RCC 7860 (cell line): ENCODE measurements at regions not wholly inside any gene's neighbourhood (a gene's known extent, or its start where the extent isn't known, plus 50 kb on each side); places are given as distances from the start of the nearest gene placed in this dataset.

Experiments
- DNase-seq: peaks from one replicate; pipeline ENCODE4 v3.0.0-alpha.2; 2015; ENCODE audit warnings: low spot score
- FAIRE-seq: peaks from 2 replicates; lab custom pipeline; 2012; peaks lifted over from hg19 to GRCh38; lab: Jason Lieb, UNC

DNA sequence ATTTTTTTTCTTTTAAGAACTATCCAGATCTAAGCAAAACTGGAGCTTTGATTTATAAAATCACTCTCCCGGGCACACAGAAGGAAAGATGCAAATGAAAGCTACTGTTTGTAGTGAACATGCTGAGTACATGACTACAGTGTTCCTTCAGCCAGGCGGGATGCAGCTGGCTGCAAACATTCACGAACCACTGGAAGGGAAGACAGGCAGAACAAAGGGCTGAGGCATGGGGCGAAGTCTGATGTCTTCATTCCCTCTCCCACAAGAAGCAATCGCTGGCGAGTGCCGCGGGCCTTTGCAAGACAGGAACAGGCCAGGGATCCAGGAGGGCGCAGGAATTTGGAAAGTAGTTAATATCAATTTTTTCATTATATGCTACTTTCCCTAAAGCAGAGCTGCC is 257.9 kb upstream of the AJAP1 start:
- DNase-seq, result no peak
- FAIRE-seq, result no peak

DNA sequence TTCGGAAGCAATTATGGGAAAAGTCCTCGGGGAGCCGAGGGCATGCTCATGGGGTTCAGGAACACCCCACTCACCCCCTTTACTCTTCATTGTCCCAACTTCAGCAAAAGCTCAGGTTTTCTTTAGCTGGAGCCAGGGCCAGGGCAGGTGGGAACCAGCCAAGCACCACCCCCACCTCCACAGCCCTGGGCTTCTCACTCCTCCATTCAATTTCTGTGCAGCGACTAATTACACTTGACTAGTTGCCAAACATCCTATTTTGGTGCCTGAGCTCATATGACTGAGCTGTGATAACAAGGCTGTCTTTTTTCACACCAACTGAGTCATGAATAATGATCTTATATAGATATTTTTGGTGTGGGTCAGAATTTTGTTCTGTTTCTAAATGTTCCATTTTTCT is 257.2 kb upstream of the AJAP1 start:
- FAIRE-seq (no peak), DNase-seq (no peak)

DNA sequence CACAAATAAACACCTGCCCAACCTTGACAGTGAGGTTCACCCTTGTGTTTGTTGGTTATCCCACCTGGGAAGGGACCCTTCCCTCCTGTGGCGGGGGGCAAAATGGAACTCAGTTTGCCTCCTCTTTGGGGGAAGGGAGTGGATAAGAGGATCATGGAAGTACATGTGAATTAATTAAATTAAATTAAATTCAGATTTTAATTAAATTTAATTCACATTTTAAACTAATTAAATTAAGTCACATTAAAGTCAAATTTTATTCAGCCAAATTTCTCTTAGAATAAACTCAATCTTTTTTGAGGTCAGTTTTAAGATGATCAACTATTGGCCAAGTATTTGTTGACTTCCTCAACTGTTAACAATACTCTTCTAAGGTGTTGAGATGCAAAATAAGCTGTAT is 252.4 kb upstream of the AJAP1 start:
- DNase-seq (no peak), FAIRE-seq (no peak)

- DNase-seq (no peak), FAIRE-seq (no peak)
Observed at GRCh38 chr1:4404854-4405590, 249.4 kb upstream of the AJAP1 start.

DNA sequence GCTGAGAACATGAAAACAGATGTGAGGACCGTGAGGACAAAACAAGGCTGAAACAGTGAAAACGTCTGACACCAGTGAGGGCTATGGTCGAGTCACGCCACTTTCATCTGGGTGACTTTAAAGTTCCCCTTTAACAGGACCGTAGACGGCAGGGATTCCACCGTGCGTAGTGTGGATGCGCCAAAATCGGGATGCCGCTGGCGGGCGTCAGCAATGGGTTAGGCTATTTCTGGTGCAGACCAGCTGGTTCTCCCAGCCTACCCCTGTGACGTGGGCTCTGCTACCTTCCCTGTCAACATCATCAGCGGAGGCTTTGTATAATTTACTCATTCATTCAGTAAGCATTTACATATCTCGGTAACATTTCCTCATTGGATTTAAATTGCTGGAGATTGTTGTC is 246.6 kb upstream of the AJAP1 start:
- FAIRE-seq, result no peak

DNA sequence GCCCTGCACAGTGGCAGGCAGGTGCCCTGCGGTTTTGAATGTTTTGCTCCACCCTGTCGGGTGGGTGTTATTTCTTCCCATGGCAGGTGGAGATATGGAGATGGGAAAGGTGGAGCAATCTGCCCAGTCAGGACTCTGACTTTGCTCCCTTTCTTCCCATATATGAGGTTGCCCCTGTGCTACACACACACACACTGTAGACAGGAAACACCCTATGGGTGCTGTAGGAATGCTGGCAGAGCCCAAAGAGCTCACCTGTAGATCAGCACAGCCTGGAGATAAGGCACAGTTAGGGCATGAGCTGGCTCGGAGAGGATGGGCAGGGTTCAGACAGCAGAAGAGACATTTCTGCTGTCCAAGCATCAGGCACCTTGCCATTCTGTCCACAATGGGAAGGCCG is 246.0 kb upstream of the AJAP1 start:
- no peak for FAIRE-seq
- DNase-seq, result no peak

More for the DNA sequence above, 246.6 kb upstream of the AJAP1 start:
- DNase-seq, result no peak

GRCh38 chr1:4411862-4412261 is 242.5 kb upstream of the AJAP1 start:
- DNase-seq (no peak), FAIRE-seq (no peak)

DNA sequence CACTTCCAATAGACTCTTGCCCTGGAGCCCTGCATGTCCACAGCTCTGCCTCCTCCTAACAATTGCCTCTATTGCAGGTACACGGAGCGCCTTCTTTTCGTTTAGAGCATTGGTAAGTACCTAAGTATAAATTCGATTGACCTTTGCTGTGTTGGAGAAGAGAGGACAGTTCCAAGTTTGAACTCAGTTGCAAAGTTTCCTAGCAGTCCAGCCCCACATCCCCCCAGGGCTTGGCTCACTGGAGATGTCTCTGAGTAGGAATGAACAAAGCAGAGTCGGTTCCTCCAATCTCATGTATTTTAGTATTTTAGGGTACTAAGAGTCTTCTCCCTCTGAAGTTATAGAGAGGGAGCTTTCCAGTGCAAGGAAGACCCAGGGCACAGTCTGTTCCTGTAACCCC is 238.9 kb upstream of the AJAP1 start:
- no peak for FAIRE-seq
- DNase-seq, result no peak

DNA sequence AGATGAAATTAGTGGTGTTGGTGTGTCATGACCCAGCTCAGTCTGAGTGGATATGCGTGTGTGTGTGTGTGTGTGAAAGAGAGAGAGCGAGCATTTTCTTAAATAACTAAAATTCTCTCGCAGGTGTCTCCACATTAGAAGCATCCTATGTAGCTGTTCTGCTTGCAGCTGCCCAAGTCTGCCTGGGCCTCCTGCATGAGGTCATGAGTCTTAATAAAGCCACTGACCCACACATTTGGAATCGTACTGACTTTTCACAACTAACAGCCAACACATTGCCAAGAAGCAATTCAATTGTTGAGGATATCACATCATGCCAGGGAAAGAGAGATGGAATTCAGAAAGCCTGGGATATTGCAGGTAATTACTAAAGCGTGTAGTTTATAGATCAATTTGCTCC is 238.2 kb upstream of the AJAP1 start:
- FAIRE-seq (no peak), DNase-seq (no peak)

DNA sequence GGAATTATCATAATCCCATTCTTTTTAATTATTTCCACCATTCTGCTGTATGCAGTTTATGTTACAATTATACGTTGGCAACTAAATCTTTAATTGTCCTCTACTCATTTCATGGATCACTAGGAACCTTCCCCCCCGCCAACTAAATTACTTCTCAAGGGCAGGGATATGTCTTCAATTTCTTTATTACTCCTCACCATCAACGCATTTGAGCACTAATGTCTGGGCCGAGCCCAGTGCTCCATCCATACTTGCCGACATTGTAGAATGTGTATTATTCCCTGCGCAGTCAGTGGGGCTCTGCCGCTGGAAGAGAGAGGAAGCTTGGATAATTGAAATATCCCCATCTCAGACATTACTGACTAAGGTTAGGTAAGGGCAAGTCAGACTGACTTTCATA is 236.4 kb upstream of the AJAP1 start:
- DNase-seq (no peak), FAIRE-seq (no peak)

GRCh38 chr1:4421986-4422385 is 232.4 kb upstream of the AJAP1 start:
- DNase-seq (no peak), FAIRE-seq (no peak)

GRCh38 chr1:4422504-4423289 is 231.7 kb upstream of the AJAP1 start:
- no peak for DNase-seq
- FAIRE-seq, result no peak

DNA sequence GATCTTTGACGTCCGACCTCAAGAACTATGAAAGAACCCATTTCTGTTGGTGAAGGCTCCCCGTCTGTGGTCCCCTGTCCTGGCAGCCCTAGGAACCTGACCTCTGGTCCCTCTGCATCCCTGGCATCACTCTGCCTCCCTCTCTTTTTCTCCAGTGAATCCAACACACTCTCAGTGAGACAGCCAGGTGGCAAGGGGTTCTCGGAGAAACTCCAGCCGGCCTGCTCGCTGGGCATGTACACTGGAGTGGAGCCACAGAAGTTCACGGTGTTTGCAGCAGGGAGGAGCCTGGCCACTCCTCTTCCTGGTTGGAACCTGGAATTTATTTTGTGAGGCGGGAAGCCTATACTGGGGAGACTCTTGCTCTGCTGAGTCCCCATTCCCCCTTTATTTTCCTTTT is 230.2 kb upstream of the AJAP1 start:
- DNase-seq (no peak), FAIRE-seq (no peak)

DNA sequence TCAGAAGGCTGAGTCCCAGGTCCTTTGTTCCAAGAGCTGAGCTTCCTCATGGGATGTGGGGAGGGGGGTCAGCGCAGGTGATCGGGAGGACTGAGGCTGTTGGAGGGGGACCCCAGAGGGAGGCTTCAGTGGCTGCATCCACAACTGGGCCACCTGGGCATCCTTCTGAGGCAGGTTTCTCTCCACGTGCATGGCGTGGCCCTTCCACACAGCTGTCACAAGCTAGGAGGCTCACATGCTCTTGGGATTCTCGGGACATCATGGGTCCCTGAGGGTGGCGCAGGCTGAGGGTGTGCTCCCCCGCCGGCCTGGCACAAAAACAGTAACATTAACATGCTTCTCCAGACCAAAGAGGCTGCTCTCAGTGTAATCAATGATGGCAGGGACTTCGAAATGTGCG is 229.6 kb upstream of the AJAP1 start:
- no peak for DNase-seq
- FAIRE-seq, result no peak

DNA sequence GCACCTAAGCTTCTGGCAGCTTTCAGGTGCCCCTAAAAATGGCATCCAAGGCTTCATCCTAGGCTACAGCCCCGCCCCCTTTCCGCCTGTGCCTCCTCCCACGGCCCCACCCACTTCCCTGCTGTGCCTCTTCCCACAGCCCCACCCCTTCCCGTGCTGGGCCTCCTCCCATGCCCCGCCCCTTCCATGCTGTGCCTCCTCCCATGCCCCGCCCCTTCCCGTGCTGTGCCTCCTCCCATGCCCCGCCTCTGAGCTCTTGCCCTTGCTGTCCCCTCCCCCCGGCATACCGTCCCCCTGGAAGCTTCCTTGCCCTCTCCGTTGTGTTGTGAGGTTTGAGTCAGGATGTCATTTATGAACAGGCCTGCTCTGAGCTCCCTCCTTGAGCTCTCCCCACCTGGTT is 228.5 kb upstream of the AJAP1 start:
- FAIRE-seq (no peak), DNase-seq (no peak)

GRCh38 chr1:4428711-4429110 is 225.7 kb upstream of the AJAP1 start:
- DNase-seq (no peak), FAIRE-seq (no peak)

DNA sequence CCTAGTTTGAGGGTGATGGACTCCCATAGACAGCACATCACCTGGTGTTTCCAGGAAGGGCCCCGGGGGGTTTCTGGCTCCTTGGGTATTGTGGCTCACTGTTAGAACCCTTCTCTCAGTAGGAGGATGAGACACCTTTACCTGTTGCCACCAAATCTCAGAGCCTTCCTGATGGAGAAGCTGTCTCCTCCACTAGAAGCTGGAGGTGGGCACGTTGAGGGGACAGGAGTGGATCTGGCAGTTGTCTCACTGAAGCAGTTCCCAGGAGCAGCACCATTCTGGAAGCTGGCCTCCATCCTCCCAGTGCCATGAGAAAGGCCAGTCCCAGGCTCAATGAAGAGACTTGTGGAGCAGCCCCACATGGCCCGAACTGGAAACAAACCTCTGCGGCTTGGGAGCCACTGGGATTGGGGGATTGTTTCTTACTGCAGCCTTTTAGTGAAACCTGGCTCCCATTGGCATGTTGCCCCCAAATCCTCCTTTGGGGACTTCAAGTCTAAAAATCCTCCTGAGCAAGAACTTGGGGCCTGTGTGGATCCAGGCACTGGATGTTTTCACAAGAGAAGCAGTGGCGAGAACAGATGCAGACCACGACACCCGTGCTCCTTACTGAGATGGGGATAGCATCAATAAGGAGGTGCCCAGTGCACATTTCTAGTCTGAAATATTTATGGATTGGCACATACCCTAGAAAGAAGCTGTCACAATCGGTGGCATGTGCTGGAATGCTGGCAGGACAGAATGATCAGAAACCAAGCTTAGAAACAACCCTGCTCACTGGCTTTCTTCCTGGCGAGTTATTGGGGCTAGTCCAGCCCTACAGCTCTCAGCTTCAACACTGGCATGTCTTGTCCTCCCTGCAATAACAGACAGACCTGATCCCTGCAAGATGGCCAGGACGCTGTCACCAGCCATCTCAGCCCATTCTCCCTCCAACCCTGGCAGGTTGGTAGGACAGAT is 223.7 kb upstream of the AJAP1 start:
- no peak for DNase-seq
- FAIRE-seq, result no peak

GRCh38 chr1:4431491-4431890 is 222.9 kb upstream of the AJAP1 start:
- FAIRE-seq, result no peak
- DNase-seq, result no peak

DNA sequence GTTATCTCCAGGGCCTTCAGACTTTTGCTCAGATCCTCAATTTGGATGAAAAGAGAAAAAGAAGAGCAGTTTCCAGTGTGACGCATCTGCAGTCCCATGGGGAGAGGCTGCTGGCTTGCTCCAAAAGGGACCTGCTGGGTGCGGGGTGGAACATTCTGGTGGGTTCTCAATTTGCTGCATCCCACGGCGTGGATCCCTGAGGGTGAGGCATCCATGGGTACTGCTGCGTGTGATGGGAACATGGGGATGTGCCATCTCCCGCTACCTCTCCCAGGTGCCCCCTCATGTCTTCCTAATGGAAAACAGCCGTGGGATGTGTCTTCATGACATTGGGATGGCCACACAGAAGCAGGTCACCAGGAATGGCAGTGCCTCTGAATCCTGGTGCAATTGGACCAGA is 221.3 kb upstream of the AJAP1 start:
- no peak for FAIRE-seq
- DNase-seq, result no peak

DNA sequence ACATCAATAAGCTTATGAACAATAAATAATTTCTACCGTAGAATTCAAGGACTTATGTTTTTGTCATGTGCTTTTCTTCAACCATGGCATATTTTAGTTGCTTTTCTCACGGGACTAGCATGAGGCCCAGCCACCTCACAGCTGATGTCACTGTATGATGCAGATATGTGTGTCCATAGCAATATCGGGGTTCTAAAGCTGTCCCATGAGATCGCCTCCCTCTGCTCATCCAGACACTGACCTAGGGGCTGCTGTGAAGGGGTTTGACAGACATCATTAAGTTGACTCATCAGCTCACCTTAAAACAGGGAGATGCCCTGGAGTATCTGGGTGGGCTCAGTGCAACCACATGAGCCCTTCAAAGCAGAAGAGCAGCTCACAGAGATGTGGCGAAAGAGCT is 210.3 kb upstream of the AJAP1 start:
- FAIRE-seq (no peak), DNase-seq (no peak)

DNA sequence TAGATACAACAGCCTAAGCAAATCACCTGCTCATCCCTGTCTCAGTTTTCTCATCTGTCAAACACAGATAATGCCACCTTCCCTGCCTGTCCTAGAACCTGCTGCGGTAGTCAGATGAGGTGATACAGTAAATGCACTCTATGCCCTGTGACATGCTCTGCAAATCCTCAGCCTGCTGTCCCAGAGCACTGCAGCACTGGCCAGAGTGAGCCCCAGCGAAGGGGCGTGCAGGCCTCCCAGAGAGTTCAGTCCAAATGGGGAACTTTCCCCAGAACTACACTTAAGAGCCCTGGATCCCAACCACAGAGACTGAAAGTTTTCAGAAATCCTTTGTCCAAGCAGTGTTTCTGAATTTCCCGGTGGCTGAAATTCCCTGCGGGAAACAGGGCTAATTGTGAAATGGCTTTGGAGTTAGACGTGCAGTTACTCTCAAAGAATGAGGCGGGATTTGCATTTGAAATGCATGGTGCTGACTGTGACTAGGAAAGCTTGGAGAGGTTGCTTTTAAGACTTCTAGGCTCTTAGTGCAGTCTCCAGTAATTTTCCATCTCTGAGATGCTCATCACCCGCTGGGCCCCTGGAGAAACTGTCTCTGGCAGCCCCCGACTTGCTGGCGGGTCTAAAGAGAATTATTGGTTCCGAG is 206.5 kb upstream of the AJAP1 start:
- no peak for DNase-seq
- FAIRE-seq, result no peak
